GM13977 (cell line): ENCODE measurements at regions not wholly inside any gene's neighbourhood (a gene's known extent, or its start where the extent isn't known, plus 50 kb on each side); places are given as distances from the start of the nearest gene placed in this dataset.

Source experiments
- DNase-seq: peaks from one replicate; pipeline ENCODE4 v3.0.0; 2012; ENCODE audit warnings: low spot score
- in situ Hi-C: fragments of 300-500 bp; cut with MboI; formaldehyde crosslinking; loops from one replicate; pipeline ENCODE4 v1.12.0; 2022; ENCODE audit warnings: low sequenced_read_pairs, low pct_unique_long_range_greater_than_20kb, mixed read lengths, inconsistent platforms; ENCODE audit not compliant: unreplicated experiment
- TF ChIP-seq, protein P1 (sequence below): IDR thresholded peaks from 2 replicates; pipeline ENCODE4 v1.5.1; 2012; ENCODE audit warnings: mild to moderate bottlenecking, control low read depth; ENCODE audit not compliant: insufficient read depth; ENCODE audit errors: extremely low read depth, missing control alignments

GRCh38 chr12:107163413-107163812 is 70.1 kb upstream of the CRY1 start:
- in situ Hi-C loops, result no loop called here
- no peak for DNase-seq
- TF ChIP-seq, protein P1, sequence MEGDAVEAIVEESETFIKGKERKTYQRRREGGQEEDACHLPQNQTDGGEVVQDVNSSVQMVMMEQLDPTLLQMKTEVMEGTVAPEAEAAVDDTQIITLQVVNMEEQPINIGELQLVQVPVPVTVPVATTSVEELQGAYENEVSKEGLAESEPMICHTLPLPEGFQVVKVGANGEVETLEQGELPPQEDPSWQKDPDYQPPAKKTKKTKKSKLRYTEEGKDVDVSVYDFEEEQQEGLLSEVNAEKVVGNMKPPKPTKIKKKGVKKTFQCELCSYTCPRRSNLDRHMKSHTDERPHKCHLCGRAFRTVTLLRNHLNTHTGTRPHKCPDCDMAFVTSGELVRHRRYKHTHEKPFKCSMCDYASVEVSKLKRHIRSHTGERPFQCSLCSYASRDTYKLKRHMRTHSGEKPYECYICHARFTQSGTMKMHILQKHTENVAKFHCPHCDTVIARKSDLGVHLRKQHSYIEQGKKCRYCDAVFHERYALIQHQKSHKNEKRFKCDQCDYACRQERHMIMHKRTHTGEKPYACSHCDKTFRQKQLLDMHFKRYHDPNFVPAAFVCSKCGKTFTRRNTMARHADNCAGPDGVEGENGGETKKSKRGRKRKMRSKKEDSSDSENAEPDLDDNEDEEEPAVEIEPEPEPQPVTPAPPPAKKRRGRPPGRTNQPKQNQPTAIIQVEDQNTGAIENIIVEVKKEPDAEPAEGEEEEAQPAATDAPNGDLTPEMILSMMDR, result no peak

- in situ Hi-C loops, result no loop called here
Observed at GRCh38 chr12:107164392-107164791, 71.0 kb upstream of the CRY1 start.

GRCh38 chr12:107165581-107165980 is 72.2 kb upstream of the CRY1 start:
- DNase-seq, result no peak
- in situ Hi-C loops, result no loop called here
- TF ChIP-seq, protein P1, result no peak

More at GRCh38 chr12:107164392-107164791, 71.0 kb upstream of the CRY1 start:
- TF ChIP-seq, protein P1, result no peak
- DNase-seq, result no peak

DNA sequence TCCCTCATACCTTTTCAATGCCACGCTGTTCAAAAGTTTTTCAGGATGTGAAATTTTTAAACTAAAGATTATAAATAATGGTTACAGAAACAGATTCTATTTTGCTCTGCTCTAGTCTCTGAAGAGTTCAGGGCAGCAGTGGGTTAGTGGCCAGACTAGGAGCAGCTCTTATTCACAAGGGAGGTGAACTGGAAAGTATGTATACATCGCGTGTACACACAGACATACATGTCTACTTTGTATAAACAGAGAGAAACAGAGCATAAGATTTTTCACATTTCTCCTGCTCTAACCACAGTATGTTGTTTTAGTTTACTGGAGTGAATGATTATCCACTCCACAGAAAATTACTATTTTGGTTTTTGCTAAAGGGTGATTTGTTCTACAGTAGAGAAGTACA is 74.4 kb upstream of the CRY1 start:
- DNase-seq, result no peak
- TF ChIP-seq, protein P1, result no peak
- in situ Hi-C loops, result no loop called here

GRCh38 chr12:107169200-107169599 is 75.9 kb upstream of the CRY1 start:
- no peak for DNase-seq
- in situ Hi-C loops, result no loop called here
- TF ChIP-seq, protein P1, result no peak

GRCh38 chr12:107178776-107179175 is 85.4 kb upstream of the CRY1 start:
- DNase-seq, result no peak
- TF ChIP-seq, protein P1, result no peak
- in situ Hi-C loops, result no loop called here

DNA sequence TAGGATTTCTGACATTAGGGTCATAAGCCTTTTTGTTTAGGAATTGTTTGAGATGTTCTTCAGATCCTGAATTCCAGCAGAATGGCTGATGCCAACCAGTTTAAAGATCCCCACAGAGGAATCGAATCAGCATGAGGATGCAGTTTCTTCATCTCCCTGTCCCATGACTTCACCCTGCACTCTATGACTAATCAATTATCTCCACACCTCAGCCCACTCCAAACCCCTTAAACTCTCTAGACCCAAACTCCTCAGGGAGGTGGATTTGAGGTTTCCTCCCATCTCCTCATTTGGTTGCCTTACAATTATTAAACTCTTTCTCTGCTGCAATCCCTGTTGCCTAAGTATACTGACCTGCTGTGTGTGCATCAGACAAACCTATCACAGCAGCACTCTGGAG is 86.5 kb upstream of the CRY1 start:
- in situ Hi-C loops, result no loop called here
- TF ChIP-seq, protein P1, result no peak
- no peak for DNase-seq
